ENCODE measurements at regions not wholly inside any gene's neighbourhood (a gene's known extent, or its start where the extent isn't known, plus 50 kb on each side); places are given as distances from the start of the nearest gene placed in this dataset.
A peak's percentile ranks its signal among the peaks of the same experiment; 100 is the strongest.
"Not testable (repeated sequence)": the region's sequence is repeated elsewhere in the genome, so short reads cannot be mapped to it uniquely, and the experiment has no call there.

GRCh38 chr13:50168786-50169185, 153.5 kb downstream of the KCNRG start:
- H3K27ac ChIP-seq, result no peak overlapping the region
- TF ChIP-seq ZFX (IDR thresholded peaks at IDR 0.05; ENCODE audit: borderline replicate concordance) (no peak), CTCF (IDR thresholded peaks at IDR 0.05) (no peak)

DNA sequence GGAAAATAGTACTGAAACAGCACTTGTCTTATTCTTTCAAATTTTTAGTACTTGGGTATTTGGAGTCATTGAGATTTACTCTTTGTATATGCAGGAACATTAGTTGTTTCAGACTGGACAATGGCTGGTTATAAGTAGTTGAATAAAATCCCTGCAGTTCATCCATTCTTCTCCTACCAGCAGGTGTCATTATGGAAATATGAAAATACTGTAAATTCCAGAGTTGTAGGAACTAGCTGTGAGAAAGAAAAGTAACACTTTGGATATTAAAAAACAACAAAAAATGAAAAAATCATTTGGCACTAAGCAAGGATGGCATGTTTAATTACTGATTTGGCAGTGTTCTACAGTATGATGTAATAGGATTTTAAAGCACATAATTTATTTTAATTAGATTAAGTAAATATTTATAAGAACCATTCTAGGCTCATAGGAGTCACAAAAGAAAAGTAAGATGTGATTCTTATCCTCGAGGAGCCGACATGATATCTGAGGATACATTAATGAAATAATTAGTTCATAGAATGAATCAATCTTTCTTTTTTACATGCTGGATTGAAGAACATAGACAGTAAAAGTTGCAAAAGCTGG, 155.3 kb downstream of the KCNRG start:
- TF ChIP-seq CTCF (IDR thresholded peaks at IDR 0.05), result peak; percentile 18; the same call in 1 of the 2 replicates
- no peak for TF ChIP-seq ZFX (IDR thresholded peaks at IDR 0.05; ENCODE audit: borderline replicate concordance)
- no peak overlapping the region for H3K27ac ChIP-seq

- TF ChIP-seq ZFX (IDR thresholded peaks at IDR 0.05; ENCODE audit: borderline replicate concordance) (no peak), CTCF (IDR thresholded peaks at IDR 0.05) (no peak)
- no peak overlapping the region for H3K27ac ChIP-seq
Observed at GRCh38 chr13:50171590-50172282, 156.5 kb downstream of the KCNRG start.

DNA sequence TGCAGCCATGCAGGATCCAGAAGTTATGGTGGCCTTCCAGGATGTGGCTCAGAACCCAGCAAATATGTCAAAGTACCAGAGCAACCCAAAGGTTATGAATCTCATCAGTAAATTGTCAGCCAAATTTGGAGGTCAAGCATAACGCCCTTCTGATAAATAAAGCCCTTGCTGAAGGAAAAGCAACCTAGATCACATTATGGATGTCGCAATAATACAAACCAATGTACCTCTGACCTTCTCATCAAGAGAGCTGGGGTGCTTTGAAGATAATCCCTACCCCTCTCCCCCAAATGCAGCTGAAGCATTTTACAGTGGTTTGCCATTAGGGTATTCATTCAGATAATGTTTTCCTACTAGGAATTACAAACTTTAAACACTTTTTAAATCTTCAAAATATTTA, 157.8 kb downstream of the KCNRG start:
- H3K27ac ChIP-seq, result not testable (repeated sequence)

GRCh38 chr13:50174630-50175029, 159.4 kb downstream of the KCNRG start:
- TF ChIP-seq CTCF (IDR thresholded peaks at IDR 0.05) (no peak), ZFX (IDR thresholded peaks at IDR 0.05; ENCODE audit: borderline replicate concordance) (no peak)
- no peak overlapping the region for H3K27ac ChIP-seq

- no peak overlapping the region for H3K27ac ChIP-seq
- TF ChIP-seq ZFX (IDR thresholded peaks at IDR 0.05; ENCODE audit: borderline replicate concordance), result no peak
- TF ChIP-seq CTCF (IDR thresholded peaks at IDR 0.05), result no peak
Observed at GRCh38 chr13:50179977-50180376, 164.7 kb downstream of the KCNRG start.

GRCh38 chr13:50185769-50186763, 170.8 kb downstream of the KCNRG start:
- H3K27ac ChIP-seq, result not testable (repeated sequence)
